Esophagus muscularis mucosa (tissue), 4 donors: ENCODE measurements at regions not wholly inside any gene's neighbourhood (a gene's known extent, or its start where the extent isn't known, plus 50 kb on each side); places are given as distances from the start of the nearest gene placed in this dataset.

ENCODE experiments used
- CTCF ChIP-seq, 3 experiments: fragments of 200-600 bp in 2 of 3; fragments of 450-650 bp in 1 of 3; sonication (generic) in 2 of 3; IDR thresholded peaks; one replicate each; pipeline ENCODE4 v1.5.1; 2017 to 2019; ENCODE audit warnings: antibody characterized with exemption in 3 of 3, mild to moderate bottlenecking in 2 of 3, moderate library complexity in 1 of 3
- EP300 ChIP-seq: sonication (generic); formaldehyde crosslinking; IDR thresholded peaks from one replicate; pipeline ENCODE4 v1.6.1; 2017; ENCODE audit warnings: antibody characterized with exemption
- POLR2A ChIP-seq: fragments of 450-650 bp; IDR thresholded peaks from one replicate; pipeline ENCODE4 v1.6.1; 2017; ENCODE audit warnings: antibody characterized with exemption, moderate library complexity, mild to moderate bottlenecking, low read depth
- POLR2AphosphoS5 ChIP-seq, 2 donors: sonication (generic); formaldehyde crosslinking; IDR thresholded peaks; one replicate each; pipeline ENCODE4 v1.6.1; 2017; ENCODE audit warnings: antibody characterized with exemption in 2 of 2

GRCh38 chrX:122218666-122219065 is 965.4 kb upstream of the GRIA3 start:
- TF ChIP-seq CTCF (IDR thresholded peaks at IDR 0.05), result no peak
- TF ChIP-seq EP300, result no peak
- TF ChIP-seq POLR2A, result no peak
- no peak for TF ChIP-seq POLR2AphosphoS5 (IDR thresholded peaks at IDR 0.05)
